ENCODE measurements at regions not wholly inside any gene's neighbourhood (a gene's known extent, or its start where the extent isn't known, plus 50 kb on each side); places are given as distances from the start of the nearest gene placed in this dataset.
A peak's percentile ranks its signal among the peaks of the same experiment; 100 is the strongest.

DNA sequence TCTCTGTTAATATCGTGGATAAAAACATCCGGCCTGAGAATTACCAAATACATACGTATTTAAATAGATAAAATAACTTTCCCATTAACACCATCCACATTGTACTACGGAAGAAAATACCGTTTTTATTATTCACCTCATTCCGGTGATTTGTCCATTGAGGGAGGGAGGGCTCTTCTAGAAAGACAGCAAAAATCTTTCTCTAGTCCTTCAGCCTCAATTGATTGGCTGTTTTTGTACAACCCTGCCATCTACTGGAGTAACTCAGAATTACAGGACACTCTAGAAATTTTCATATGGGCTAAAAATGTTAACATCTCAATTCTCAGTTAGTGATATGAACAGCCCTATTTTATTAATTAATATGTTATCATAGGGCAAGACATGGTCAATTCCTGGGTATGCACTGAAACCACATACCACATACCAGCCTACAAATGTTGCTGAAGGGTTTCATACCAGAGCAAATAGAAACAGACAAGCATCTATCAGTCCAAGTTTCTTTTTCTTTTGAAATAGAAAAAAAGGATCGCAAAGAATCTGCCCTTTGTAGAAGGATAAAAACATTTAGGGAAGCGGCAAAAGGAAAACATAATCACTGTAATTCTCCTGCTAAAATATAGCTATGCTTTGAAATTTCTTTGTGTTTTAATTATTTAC lies 55.8 kb upstream of the CDCA7L start:
- TF ChIP-seq, protein P1, sequence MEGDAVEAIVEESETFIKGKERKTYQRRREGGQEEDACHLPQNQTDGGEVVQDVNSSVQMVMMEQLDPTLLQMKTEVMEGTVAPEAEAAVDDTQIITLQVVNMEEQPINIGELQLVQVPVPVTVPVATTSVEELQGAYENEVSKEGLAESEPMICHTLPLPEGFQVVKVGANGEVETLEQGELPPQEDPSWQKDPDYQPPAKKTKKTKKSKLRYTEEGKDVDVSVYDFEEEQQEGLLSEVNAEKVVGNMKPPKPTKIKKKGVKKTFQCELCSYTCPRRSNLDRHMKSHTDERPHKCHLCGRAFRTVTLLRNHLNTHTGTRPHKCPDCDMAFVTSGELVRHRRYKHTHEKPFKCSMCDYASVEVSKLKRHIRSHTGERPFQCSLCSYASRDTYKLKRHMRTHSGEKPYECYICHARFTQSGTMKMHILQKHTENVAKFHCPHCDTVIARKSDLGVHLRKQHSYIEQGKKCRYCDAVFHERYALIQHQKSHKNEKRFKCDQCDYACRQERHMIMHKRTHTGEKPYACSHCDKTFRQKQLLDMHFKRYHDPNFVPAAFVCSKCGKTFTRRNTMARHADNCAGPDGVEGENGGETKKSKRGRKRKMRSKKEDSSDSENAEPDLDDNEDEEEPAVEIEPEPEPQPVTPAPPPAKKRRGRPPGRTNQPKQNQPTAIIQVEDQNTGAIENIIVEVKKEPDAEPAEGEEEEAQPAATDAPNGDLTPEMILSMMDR (IDR thresholded peaks at IDR 0.05), result peak; percentile 67 to 87 (median 71)
- no peak for TF ChIP-seq POLR2A (IDR thresholded peaks at IDR 0.05)

Data from tibial nerve (tissue), 3 donors.